A673 (cell line): ENCODE measurements at regions not wholly inside any gene's neighbourhood (a gene's known extent, or its start where the extent isn't known, plus 50 kb on each side); places are given as distances from the start of the nearest gene placed in this dataset.

Experiments used
- BruUV-seq: library from RNA; stranded (reverse); fragments of 400-500 nt; replicated peaks from 2 replicates; lab custom pipeline; 2021; lab: Mats Ljungman, UMichigan
- CTCF ChIA-PET: fragments of 300-600 bp; sonication (Branson Sonifier 250); formaldehyde crosslinking; loops from one replicate; lab custom pipeline; 2022; ENCODE audit warnings: antibody characterized with exemption; lab: Charles Lee
- POLR2A ChIA-PET: fragments of 300-600 bp; sonication (Branson Sonifier 250); formaldehyde crosslinking; loops from one replicate; lab custom pipeline; 2022; ENCODE audit warnings: antibody characterized with exemption; ENCODE audit not compliant: low non-redundant PET; lab: Charles Lee
- DNase-seq: peaks from one replicate; pipeline ENCODE4 v3.0.0-alpha.2; 2015; ENCODE audit warnings: low spot score
- H3K27ac ChIP-seq: fragments of 200-600 bp; sonication (generic); 2 replicates; pipeline ENCODE4 v1.5.1; 2016; ENCODE audit warnings: mixed run types, low read depth, mild to moderate bottlenecking, mixed read lengths, antibody characterized with exemption, low read length; ENCODE audit not compliant: poor library complexity, severe bottlenecking
- H3K27me3 ChIP-seq: fragments of 200-600 bp; sonication (generic); replicated peaks from 2 replicates; pipeline ENCODE4 v1.6.1; 2017; ENCODE audit warnings: mixed run types, low read depth, mild to moderate bottlenecking, mixed read lengths, antibody characterized with exemption, low read length; ENCODE audit not compliant: insufficient read depth, poor library complexity
- H3K36me3 ChIP-seq: fragments of 200-600 bp; sonication (generic); 2 replicates; pipeline ENCODE4 v1.6.1; 2016; ENCODE audit warnings: mixed run types, mild to moderate bottlenecking, mixed read lengths, antibody characterized with exemption, low read length; ENCODE audit not compliant: insufficient read depth, poor library complexity, severe bottlenecking
- H3K4me1 ChIP-seq: fragments of 200-600 bp; sonication (generic); 2 replicates; pipeline ENCODE4 v1.6.1; 2017; ENCODE audit warnings: mixed run types, mild to moderate bottlenecking, mixed read lengths, antibody characterized with exemption, low read length; ENCODE audit not compliant: insufficient read depth, poor library complexity, severe bottlenecking
- H3K4me3 ChIP-seq: fragments of 200-600 bp; sonication (generic); 2 replicates; pipeline ENCODE4 v1.5.1; 2016; ENCODE audit warnings: low read depth, mixed run types, mild to moderate bottlenecking, mixed read lengths, low read length; ENCODE audit not compliant: poor library complexity, severe bottlenecking
- H3K9me3 ChIP-seq: fragments of 200-600 bp; sonication (generic); 2 replicates; pipeline ENCODE4 v1.6.1; 2016; ENCODE audit warnings: mixed run types, low read depth, mild to moderate bottlenecking, mixed read lengths, antibody characterized with exemption, low read length; ENCODE audit not compliant: poor library complexity, severe bottlenecking
- EZH2 ChIP-seq: fragments of 200-600 bp; sonication (generic); IDR thresholded peaks from 2 replicates; pipeline ENCODE4 v1.6.1; 2017; ENCODE audit warnings: borderline replicate concordance, low read depth, mild to moderate bottlenecking, mixed read lengths, antibody characterized with exemption, low read length; ENCODE audit not compliant: poor library complexity, severe bottlenecking
- intact Hi-C: fragments of 100-400 bp; cut with micrococcal nuclease; formaldehyde crosslinking; loops from one replicate; pipeline ENCODE4 v1.10.0; 2022; ENCODE audit not compliant: unreplicated experiment
- TF ChIP-seq, protein P1 (sequence below): fragments of 300-800, 200-600 bp; sonication (generic); conservative IDR thresholded peaks from 2 replicates; pipeline ENCODE4 v1.5.1; 2017; ENCODE audit warnings: low read depth, mild to moderate bottlenecking, antibody characterized with exemption, low read length, moderate library complexity, mixed read lengths

DNA sequence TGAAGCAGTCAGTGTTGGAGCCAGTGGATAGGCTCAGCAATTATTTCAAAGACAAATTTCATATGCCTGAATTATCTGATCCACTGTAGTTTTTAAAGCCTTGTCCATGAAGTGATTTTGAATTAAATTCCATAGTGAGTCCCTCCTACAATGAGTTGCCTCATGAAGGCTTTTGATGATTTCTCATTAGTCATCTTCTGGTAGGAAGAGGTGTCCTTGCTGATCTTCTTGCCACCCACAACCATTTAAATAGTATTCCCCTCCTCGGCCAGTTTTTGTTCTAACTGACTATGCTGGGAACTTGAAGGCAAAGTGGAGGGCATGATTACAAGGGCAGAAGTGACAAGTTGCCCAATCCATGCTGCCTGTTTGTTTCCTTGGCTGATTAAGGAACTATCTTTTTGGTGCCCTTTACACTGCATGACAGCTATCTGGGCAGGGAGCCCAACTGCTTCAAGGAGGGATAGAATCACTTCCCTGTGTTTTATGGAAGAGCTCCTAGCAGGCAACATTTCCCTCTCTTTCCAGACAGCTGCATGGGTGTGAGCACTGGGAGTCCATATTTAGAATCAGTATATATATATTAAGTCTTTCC, 617.5 kb downstream of the ZPLD1 start:
- H3K27me3 ChIP-seq, result no peaks in the 10 kb centered on the region
- no peaks in the 10 kb centered on the region for H3K36me3 ChIP-seq
- BruUV-seq, result no TSS peak
- no peak overlapping the region for H3K4me3 ChIP-seq
- H3K9me3 ChIP-seq, result no peaks in the 10 kb centered on the region
- H3K4me1 ChIP-seq, result peaks cover 60% of the 10 kb centered on the region
- peak; percentile 84 for DNase-seq
- ChIA-PET POLR2A (no interaction called here), CTCF (interaction anchor here (0.6 kb wide), 1 partner anchor 379 kb away, joined by 7 read pairs; no protein-coding TSS in a partner anchor)
- H3K27ac ChIP-seq, result peak overlapping the region; percentile 55
- intact Hi-C loops, result loop anchor here (10.0 kb wide), 1 partner anchor 308 kb away; no protein-coding TSS in a partner anchor
- no peak for TF ChIP-seq EZH2
- TF ChIP-seq, protein P1, sequence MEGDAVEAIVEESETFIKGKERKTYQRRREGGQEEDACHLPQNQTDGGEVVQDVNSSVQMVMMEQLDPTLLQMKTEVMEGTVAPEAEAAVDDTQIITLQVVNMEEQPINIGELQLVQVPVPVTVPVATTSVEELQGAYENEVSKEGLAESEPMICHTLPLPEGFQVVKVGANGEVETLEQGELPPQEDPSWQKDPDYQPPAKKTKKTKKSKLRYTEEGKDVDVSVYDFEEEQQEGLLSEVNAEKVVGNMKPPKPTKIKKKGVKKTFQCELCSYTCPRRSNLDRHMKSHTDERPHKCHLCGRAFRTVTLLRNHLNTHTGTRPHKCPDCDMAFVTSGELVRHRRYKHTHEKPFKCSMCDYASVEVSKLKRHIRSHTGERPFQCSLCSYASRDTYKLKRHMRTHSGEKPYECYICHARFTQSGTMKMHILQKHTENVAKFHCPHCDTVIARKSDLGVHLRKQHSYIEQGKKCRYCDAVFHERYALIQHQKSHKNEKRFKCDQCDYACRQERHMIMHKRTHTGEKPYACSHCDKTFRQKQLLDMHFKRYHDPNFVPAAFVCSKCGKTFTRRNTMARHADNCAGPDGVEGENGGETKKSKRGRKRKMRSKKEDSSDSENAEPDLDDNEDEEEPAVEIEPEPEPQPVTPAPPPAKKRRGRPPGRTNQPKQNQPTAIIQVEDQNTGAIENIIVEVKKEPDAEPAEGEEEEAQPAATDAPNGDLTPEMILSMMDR, result no peak

GRCh38 chr3:103055021-103055520, 620.3 kb downstream of the ZPLD1 start:
- DNase-seq, result peak; percentile 91
- Histone ChIP-seq H3K4me3 (no peak overlapping the region), H3K27ac (peak overlapping the region; percentile 72), H3K27me3 (no peaks in the 10 kb centered on the region), H3K4me1 (peaks cover 66% of the 10 kb centered on the region), H3K36me3 (no peaks in the 10 kb centered on the region), H3K9me3 (no peaks in the 10 kb centered on the region)
- BruUV-seq, result no TSS peak
- TF ChIP-seq EZH2, result no peak
- TF ChIP-seq, protein P1, result no peak
- POLR2A ChIA-PET, result interaction anchor here (0.6 kb wide), 1 partner anchor 155 kb away, joined by 4 read pairs; no protein-coding TSS in a partner anchor
- intact Hi-C loops, result loop anchor here (1.0 to 10.0 kb wide), 2 partner anchors 310 to 439 kb away; no protein-coding TSS in a partner anchor
- CTCF ChIA-PET, result interaction anchor here (0.7 to 0.8 kb wide), 2 partner anchors 386 to 439 kb away, joined by 3 read pairs; no protein-coding TSS in a partner anchor

- no peaks in the 10 kb centered on the region for H3K36me3 ChIP-seq
- peak; percentile 43 for DNase-seq
- intact Hi-C loops, result loop anchor here (10.0 kb wide), 1 partner anchor 312 kb away; no protein-coding TSS in a partner anchor
- ChIA-PET CTCF (interaction anchor here (1.3 kb wide), 1 partner anchor 437 kb away, joined by 5 read pairs; no protein-coding TSS in a partner anchor), POLR2A (no interaction called here)
- BruUV-seq, result no TSS peak
- no peaks in the 10 kb centered on the region for H3K27me3 ChIP-seq
- peaks cover 66% of the 10 kb centered on the region for H3K4me1 ChIP-seq
- no peak overlapping the region for H3K4me3 ChIP-seq
- no peaks in the 10 kb centered on the region for H3K9me3 ChIP-seq
- TF ChIP-seq, protein P1, result no peak
- no peak for TF ChIP-seq EZH2
- peak overlapping the region; percentile 72 for H3K27ac ChIP-seq
Measured at GRCh38 chr3:103056542-103056941, 621.7 kb downstream of the ZPLD1 start.
